HL-60 (cell line): ENCODE measurements at regions not wholly inside any gene's neighbourhood (a gene's known extent, or its start where the extent isn't known, plus 50 kb on each side); places are given as distances from the start of the nearest gene placed in this dataset.
A peak's percentile ranks its signal among the peaks of the same experiment; 100 is the strongest.

Source experiments
- DNase-seq, 2 experiments: peaks; one replicate each; pipeline ENCODE4 v3.0.0-alpha.2; 2010 to 2020; ENCODE audit warnings: low read depth in 1 of 2, low spot score in 1 of 2
- H3K27ac ChIP-seq: fragments of 250-450 bp; sonication (Bioruptor Pico); replicated peaks from 2 replicates; pipeline ENCODE4 v1.5.1; 2020; ENCODE audit warnings: mild to moderate bottlenecking, moderate library complexity
- H3K27me3 ChIP-seq: fragments of 250-450 bp; sonication (Bioruptor Pico); 2 replicates; pipeline ENCODE4 v1.5.1; 2021; ENCODE audit warnings: mild to moderate bottlenecking, moderate library complexity; ENCODE audit not compliant: insufficient read depth, poor library complexity, severe bottlenecking
- H3K4me3 ChIP-seq: replicated peaks from 2 replicates; pipeline ENCODE4 v1.5.1; 2011; ENCODE audit warnings: mild to moderate bottlenecking, control low read depth, low read length; ENCODE audit not compliant: insufficient read depth
- GABPA ChIP-seq: IDR thresholded peaks from 2 replicates; pipeline ENCODE4 v1.6.1; 2012; ENCODE audit warnings: low read depth
- POLR2AphosphoS5 ChIP-seq: IDR thresholded peaks from 2 replicates; pipeline ENCODE4 v1.6.1; 2012; ENCODE audit warnings: low read depth
- SPI1 ChIP-seq: IDR thresholded peaks from 2 replicates; pipeline ENCODE4 v1.6.1; 2012; ENCODE audit warnings: low read depth, mild to moderate bottlenecking, borderline replicate concordance
- TF ChIP-seq, protein P1 (sequence below): IDR thresholded peaks from one replicate; pipeline ENCODE4 v1.5.1; 2011; ENCODE audit warnings: low read length, control low read depth, inconsistent platforms; ENCODE audit not compliant: insufficient read depth
- TF ChIP-seq, protein P2 (sequence below): IDR thresholded peaks from 2 replicates; pipeline ENCODE4 v1.6.1; 2012; ENCODE audit warnings: low read depth; ENCODE audit not compliant: insufficient replicate concordance

DNA sequence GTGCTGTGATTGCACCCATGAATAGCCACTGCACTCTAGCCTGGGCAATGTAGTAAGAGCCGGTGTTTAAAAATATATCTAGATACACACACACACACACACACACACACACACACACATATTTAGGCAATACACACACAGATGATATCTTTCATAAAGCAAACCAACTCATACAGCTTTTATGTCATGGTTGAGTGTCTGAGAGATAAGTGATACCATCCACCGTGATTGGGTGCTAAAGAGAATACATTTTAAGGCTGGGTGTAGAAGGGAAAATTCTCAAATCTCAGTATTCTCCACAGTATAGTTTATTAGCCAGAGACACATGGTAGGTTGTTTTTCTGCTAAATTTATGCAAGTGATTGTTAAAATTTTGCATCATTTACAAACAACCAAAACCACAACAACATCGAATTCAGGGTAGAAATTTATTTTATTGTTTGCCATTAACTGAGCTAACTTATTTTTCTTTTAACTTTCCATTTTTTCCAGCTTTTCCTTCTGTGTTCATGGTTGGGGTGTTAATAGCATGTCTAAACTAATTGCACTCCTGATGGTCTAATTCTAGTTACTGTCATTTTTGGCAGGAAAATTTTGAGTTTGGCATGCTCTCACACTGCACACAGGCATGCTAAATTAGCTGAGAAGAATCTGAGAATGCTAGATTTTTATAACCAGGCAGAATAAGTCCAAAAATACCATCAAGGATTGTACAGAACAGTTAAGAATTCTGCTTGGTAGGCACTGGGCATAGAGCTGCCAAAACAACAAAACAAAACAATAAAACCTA is 57.9 kb upstream of the SYPL1 start:
- TF ChIP-seq, protein P1, sequence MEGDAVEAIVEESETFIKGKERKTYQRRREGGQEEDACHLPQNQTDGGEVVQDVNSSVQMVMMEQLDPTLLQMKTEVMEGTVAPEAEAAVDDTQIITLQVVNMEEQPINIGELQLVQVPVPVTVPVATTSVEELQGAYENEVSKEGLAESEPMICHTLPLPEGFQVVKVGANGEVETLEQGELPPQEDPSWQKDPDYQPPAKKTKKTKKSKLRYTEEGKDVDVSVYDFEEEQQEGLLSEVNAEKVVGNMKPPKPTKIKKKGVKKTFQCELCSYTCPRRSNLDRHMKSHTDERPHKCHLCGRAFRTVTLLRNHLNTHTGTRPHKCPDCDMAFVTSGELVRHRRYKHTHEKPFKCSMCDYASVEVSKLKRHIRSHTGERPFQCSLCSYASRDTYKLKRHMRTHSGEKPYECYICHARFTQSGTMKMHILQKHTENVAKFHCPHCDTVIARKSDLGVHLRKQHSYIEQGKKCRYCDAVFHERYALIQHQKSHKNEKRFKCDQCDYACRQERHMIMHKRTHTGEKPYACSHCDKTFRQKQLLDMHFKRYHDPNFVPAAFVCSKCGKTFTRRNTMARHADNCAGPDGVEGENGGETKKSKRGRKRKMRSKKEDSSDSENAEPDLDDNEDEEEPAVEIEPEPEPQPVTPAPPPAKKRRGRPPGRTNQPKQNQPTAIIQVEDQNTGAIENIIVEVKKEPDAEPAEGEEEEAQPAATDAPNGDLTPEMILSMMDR, result no peak
- TF ChIP-seq GABPA (no peak), POLR2AphosphoS5 (no peak), SPI1 (no peak)
- TF ChIP-seq, protein P2, sequence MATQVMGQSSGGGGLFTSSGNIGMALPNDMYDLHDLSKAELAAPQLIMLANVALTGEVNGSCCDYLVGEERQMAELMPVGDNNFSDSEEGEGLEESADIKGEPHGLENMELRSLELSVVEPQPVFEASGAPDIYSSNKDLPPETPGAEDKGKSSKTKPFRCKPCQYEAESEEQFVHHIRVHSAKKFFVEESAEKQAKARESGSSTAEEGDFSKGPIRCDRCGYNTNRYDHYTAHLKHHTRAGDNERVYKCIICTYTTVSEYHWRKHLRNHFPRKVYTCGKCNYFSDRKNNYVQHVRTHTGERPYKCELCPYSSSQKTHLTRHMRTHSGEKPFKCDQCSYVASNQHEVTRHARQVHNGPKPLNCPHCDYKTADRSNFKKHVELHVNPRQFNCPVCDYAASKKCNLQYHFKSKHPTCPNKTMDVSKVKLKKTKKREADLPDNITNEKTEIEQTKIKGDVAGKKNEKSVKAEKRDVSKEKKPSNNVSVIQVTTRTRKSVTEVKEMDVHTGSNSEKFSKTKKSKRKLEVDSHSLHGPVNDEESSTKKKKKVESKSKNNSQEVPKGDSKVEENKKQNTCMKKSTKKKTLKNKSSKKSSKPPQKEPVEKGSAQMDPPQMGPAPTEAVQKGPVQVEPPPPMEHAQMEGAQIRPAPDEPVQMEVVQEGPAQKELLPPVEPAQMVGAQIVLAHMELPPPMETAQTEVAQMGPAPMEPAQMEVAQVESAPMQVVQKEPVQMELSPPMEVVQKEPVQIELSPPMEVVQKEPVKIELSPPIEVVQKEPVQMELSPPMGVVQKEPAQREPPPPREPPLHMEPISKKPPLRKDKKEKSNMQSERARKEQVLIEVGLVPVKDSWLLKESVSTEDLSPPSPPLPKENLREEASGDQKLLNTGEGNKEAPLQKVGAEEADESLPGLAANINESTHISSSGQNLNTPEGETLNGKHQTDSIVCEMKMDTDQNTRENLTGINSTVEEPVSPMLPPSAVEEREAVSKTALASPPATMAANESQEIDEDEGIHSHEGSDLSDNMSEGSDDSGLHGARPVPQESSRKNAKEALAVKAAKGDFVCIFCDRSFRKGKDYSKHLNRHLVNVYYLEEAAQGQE, result no peak
- Histone ChIP-seq H3K27me3 (no peaks in the 10 kb centered on the region), H3K27ac (no peak overlapping the region), H3K4me3 (no peak overlapping the region)
- no peak for DNase-seq

DNA sequence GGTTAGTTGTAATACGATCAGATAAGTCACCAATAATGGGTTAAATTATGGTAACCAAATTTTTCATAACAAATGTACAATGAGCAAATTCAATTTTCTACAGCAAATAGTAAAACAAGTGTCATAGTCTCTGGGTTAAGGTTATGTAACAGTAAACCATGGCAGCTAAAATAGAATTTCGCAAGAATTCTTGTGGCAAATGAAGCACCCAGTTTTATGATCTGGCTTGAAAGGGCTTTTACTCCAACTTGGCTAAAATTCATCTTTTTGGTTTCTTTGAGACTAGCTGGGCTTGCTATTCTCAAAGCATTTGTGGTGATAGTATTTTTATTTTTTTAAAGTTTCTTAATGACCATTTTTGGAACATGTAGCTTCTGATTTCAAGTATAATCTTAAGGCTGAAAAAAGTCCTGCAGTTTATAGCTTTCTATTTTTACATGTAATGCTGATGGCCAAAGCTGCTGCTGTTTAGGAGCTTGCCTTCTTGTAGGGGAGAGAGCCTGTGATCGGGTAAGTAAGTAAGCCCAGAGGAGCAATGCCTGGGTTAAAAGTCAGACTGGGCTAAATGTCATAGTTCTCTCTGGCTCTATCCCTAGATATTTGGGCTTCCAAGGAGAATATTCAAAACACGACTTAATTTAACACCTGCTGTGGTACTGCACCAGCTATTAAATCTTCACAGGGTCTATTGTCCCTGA is 55.5 kb upstream of the SYPL1 start:
- no peak overlapping the region for H3K27ac ChIP-seq
- TF ChIP-seq, protein P2, result no peak
- H3K27me3 ChIP-seq, result no peaks in the 10 kb centered on the region
- no peak overlapping the region for H3K4me3 ChIP-seq
- peak in 1 of 2 experiments; percentile 17 for DNase-seq

DNA sequence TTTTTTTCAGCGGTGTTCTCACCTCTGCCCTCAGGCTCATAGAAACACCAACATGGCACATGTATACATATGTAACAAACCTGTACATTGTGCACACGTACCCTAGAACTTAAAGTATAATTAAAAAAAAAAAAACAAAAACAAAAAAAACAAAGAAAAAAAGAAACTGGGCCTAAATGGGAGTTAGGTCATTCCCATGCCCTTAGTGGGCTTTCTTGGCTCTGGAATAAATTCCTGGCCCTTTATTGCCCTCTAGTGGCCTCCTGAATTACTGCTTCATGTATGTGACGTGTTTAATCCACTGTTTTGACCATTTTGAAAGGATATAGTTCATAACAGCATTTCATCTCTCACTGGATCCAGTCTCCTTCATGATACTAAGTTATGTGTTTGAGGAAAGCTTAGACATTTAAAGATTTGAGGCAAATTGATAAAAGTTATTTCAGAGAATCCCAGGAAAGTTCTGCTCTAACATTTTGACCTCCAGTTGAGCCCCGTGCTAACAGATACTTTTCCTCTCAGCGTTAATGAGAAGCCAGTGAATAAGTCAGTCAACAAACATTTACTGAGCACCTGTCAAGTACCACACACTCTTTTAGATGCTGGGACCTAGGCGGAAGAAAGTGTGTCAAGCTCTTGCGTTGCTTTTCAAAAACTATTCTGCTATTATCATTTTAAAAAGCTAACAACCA is 54.7 kb upstream of the SYPL1 start:
- DNase-seq, result peak in 1 of 2 experiments; percentile 47
- TF ChIP-seq POLR2AphosphoS5, result no peak
- TF ChIP-seq, protein P1, result peak; percentile 51
- no peak for TF ChIP-seq SPI1
- no peak for TF ChIP-seq GABPA
- TF ChIP-seq, protein P2, result no peak

More for the DNA sequence above, 54.7 kb upstream of the SYPL1 start:
- H3K27me3 ChIP-seq, result no peaks in the 10 kb centered on the region
- no peak overlapping the region for H3K27ac ChIP-seq
- H3K4me3 ChIP-seq, result no peak overlapping the region
